Keratinocyte (primary cell): ENCODE measurements at regions not wholly inside any gene's neighbourhood (a gene's known extent, or its start where the extent isn't known, plus 50 kb on each side); places are given as distances from the start of the nearest gene placed in this dataset.

Source experiments
- DNase-seq: peaks from one replicate; pipeline ENCODE4 v3.0.0-alpha.2; 2011; ENCODE audit warnings: low read depth, missing footprints, low spot score
- FAIRE-seq: peaks from 2 replicates; lab custom pipeline; 2011; peaks lifted over from hg19 to GRCh38; lab: Jason Lieb, UNC
- H2AFZ ChIP-seq: 2 replicates; pipeline ENCODE4 v1.6.0; 2012; ENCODE audit warnings: low read length, control low read depth, inconsistent platforms; ENCODE audit not compliant: control insufficient read depth
- H3K27ac ChIP-seq: 2 replicates; pipeline ENCODE4 v1.5.1; 2011; ENCODE audit warnings: low read length; ENCODE audit not compliant: control insufficient read depth, insufficient read depth
- H3K27me3 ChIP-seq: 3 replicates; pipeline ENCODE4 v1.6.0; 2011; ENCODE audit warnings: low read length; ENCODE audit not compliant: control insufficient read depth, insufficient read depth; ENCODE audit errors: extremely low read depth
- H3K36me3 ChIP-seq, 2 experiments: 2 replicates in 1 of 2; 3 replicates in 1 of 2; pipeline ENCODE4 v1.5.1; 2011; ENCODE audit warnings: low read length in 2 of 2, mild to moderate bottlenecking in 1 of 2; ENCODE audit not compliant: control insufficient read depth in 2 of 2, insufficient read depth in 2 of 2; ENCODE audit errors: extremely low read depth in 1 of 2
- H3K4me1 ChIP-seq: 3 replicates; pipeline ENCODE4 v1.5.1; 2011; ENCODE audit warnings: low read length; ENCODE audit not compliant: control insufficient read depth, insufficient read depth; ENCODE audit errors: extremely low read depth
- H3K4me2 ChIP-seq: 3 replicates; pipeline ENCODE4 v1.6.0; 2011; ENCODE audit warnings: low read depth, low read length; ENCODE audit not compliant: control insufficient read depth, insufficient read depth; ENCODE audit errors: extremely low read depth
- H3K4me3 ChIP-seq, 3 experiments: fragments of 200-600 bp in 1 of 3; sonication (generic) in 1 of 3; 2 replicates in 2 of 3; 3 replicates in 1 of 3; pipeline ENCODE4 v1.5.1; 2011 to 2016; ENCODE audit warnings: low read length in 3 of 3, mild to moderate bottlenecking in 3 of 3, control low read depth in 2 of 3, inconsistent platforms in 1 of 3, low read depth in 1 of 3, mixed read lengths in 1 of 3, mixed run types in 1 of 3, moderate library complexity in 1 of 3; ENCODE audit not compliant: control insufficient read depth in 2 of 3, insufficient read depth in 2 of 3; ENCODE audit errors: extremely low read depth in 1 of 3
- H3K79me2 ChIP-seq: 2 replicates; pipeline ENCODE4 v1.6.0; 2012; ENCODE audit warnings: low read length; ENCODE audit not compliant: control insufficient read depth, insufficient read depth
- H3K9ac ChIP-seq: 3 replicates; pipeline ENCODE4 v1.6.0; 2011; ENCODE audit warnings: low read length; ENCODE audit not compliant: control insufficient read depth, insufficient read depth; ENCODE audit errors: extremely low read depth
- H3K9me1 ChIP-seq: 3 replicates; pipeline ENCODE4 v1.6.0; 2011; ENCODE audit warnings: low read length; ENCODE audit not compliant: control insufficient read depth, insufficient read depth; ENCODE audit errors: extremely low read depth
- H3K9me3 ChIP-seq: 2 replicates; pipeline ENCODE4 v1.5.1; 2012; ENCODE audit warnings: low read depth, low read length; ENCODE audit not compliant: control insufficient read depth
- H4K20me1 ChIP-seq: 3 replicates; pipeline ENCODE4 v1.6.0; 2011; ENCODE audit warnings: low read length; ENCODE audit not compliant: control insufficient read depth, insufficient read depth; ENCODE audit errors: extremely low read depth
- EZH2 ChIP-seq: IDR thresholded peaks from one replicate; pipeline ENCODE4 v1.6.1; 2012; ENCODE audit warnings: inconsistent platforms, mild to moderate bottlenecking, low read length, moderate library complexity
- dilution Hi-C: fragments of 300-500 bp; cut with MboI; formaldehyde crosslinking; loops from one replicate; pipeline ENCODE4 v1.7.0; 2020; ENCODE audit warnings: low sequenced_read_pairs; ENCODE audit not compliant: extremely low pct_ligation_motif_present
- TF ChIP-seq, protein P1 (sequence below), 3 experiments: IDR thresholded peaks in 1 of 3; conservative IDR thresholded peaks in 1 of 3; optimal IDR thresholded peaks in 1 of 3; 2 replicates in 2 of 3; 3 replicates in 1 of 3; pipeline versions ENCODE3 to v1.5.1; 2011; ENCODE audit warnings: low read length in 3 of 3, mild to moderate bottlenecking in 3 of 3, moderate library complexity in 2 of 3, control low read depth in 1 of 3, inconsistent platforms in 1 of 3; ENCODE audit not compliant: insufficient read depth in 2 of 3; ENCODE audit errors: extremely low read depth in 1 of 3

DNA sequence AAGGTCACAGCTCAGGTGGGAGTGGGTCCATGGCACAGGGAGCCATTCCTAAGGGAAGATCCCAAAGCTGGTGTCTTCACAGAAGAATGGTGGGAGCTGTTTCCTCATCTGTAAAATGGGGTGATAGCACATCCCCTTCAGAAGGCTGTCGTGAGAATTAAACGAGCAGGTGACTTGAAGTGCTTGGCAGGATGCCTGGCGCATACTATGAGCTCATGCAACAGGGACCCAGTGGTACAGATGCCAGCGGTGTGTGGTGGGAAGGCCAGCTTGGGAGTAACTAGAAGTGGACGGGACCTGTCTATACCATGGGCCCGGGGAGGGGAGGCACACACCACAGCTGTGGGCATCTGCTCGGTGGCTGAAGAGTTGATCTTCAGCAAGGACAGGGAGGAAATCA, 189.3 kb upstream of the TNRC6C start:
- no peak overlapping the region for H2AFZ ChIP-seq
- H4K20me1 ChIP-seq, result no peaks in the 10 kb centered on the region
- dilution Hi-C loops, result no loop called here
- no peaks in the 10 kb centered on the region for H3K36me3 ChIP-seq
- H3K9me1 ChIP-seq, result no peaks in the 10 kb centered on the region
- no peak overlapping the region for H3K9ac ChIP-seq
- no peak overlapping the region for H3K27ac ChIP-seq
- no peak overlapping the region for H3K4me3 ChIP-seq
- H3K27me3 ChIP-seq, result peaks cover 34% of the 10 kb centered on the region
- H3K9me3 ChIP-seq, result no peaks in the 10 kb centered on the region
- no peak overlapping the region for H3K4me2 ChIP-seq
- TF ChIP-seq EZH2, result no peak
- TF ChIP-seq, protein P1, sequence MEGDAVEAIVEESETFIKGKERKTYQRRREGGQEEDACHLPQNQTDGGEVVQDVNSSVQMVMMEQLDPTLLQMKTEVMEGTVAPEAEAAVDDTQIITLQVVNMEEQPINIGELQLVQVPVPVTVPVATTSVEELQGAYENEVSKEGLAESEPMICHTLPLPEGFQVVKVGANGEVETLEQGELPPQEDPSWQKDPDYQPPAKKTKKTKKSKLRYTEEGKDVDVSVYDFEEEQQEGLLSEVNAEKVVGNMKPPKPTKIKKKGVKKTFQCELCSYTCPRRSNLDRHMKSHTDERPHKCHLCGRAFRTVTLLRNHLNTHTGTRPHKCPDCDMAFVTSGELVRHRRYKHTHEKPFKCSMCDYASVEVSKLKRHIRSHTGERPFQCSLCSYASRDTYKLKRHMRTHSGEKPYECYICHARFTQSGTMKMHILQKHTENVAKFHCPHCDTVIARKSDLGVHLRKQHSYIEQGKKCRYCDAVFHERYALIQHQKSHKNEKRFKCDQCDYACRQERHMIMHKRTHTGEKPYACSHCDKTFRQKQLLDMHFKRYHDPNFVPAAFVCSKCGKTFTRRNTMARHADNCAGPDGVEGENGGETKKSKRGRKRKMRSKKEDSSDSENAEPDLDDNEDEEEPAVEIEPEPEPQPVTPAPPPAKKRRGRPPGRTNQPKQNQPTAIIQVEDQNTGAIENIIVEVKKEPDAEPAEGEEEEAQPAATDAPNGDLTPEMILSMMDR (optimal IDR thresholded peaks at IDR 0.05 in 1 of 3, IDR thresholded peaks at IDR 0.05 in 1 of 3, conservative IDR thresholded peaks at IDR 0.05 in 1 of 3; ENCODE audit: extremely low read depth in 1 of 3, insufficient read depth in 2 of 3, low read length in 3 of 3), result no peak
- no peaks in the 10 kb centered on the region for H3K79me2 ChIP-seq
- H3K4me1 ChIP-seq, result no peaks in the 10 kb centered on the region
- DNase-seq, result no peak
- FAIRE-seq, result no peak

DNA sequence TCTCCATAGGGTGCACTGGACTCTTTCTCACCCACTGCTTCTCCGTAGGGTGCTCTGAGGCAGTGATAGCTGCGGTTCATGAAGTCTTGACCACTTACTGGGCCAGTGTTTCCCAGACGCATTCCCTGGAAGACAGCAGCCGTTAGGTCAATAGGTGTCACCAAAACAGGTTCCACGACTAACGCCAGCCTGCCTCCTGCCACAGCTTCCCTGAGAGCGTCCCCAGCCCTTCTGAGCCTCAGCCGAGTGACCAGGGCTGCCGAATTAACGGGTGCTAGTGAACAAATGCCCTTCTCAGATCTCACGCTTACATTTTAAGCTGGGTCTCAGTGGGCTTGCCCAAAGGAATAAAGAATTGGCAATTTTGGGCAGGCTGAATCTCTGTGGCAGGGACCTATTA, 188.7 kb upstream of the TNRC6C start:
- H3K9me3 ChIP-seq, result no peaks in the 10 kb centered on the region
- FAIRE-seq, result no peak
- H3K4me3 ChIP-seq, result no peak overlapping the region
- dilution Hi-C loops, result no loop called here
- H3K9me1 ChIP-seq, result no peaks in the 10 kb centered on the region
- no peak overlapping the region for H3K27ac ChIP-seq
- no peak overlapping the region for H3K4me2 ChIP-seq
- H3K4me1 ChIP-seq, result no peaks in the 10 kb centered on the region
- TF ChIP-seq, protein P1 (optimal IDR thresholded peaks at IDR 0.05 in 1 of 3, IDR thresholded peaks at IDR 0.05 in 1 of 3, conservative IDR thresholded peaks at IDR 0.05 in 1 of 3; ENCODE audit: extremely low read depth in 1 of 3, insufficient read depth in 2 of 3, low read length in 3 of 3), result no peak
- no peak for TF ChIP-seq EZH2
- H3K9ac ChIP-seq, result no peak overlapping the region
- H2AFZ ChIP-seq, result no peak overlapping the region
- peaks cover 34% of the 10 kb centered on the region for H3K27me3 ChIP-seq
- H4K20me1 ChIP-seq, result no peaks in the 10 kb centered on the region
- H3K36me3 ChIP-seq, result no peaks in the 10 kb centered on the region
- H3K79me2 ChIP-seq, result no peaks in the 10 kb centered on the region
- DNase-seq, result no peak
